OCI-LY3 (cell line): ENCODE measurements at regions not wholly inside any gene's neighbourhood (a gene's known extent, or its start where the extent isn't known, plus 50 kb on each side); places are given as distances from the start of the nearest gene placed in this dataset.

Experiments
- H2AFZ ChIP-seq: fragments of 200-600, 300-600 bp; shearing (Covaris generic); 2 replicates; pipeline ENCODE4 v1.6.0; 2014; ENCODE audit warnings: antibody characterized with exemption, low read depth, low read length
- H3K27ac ChIP-seq: fragments of 200-600, 300-600 bp; sonication (generic); 2 replicates; pipeline ENCODE4 v1.5.1; 2014; ENCODE audit warnings: mild to moderate bottlenecking, low read length, moderate library complexity, mixed read lengths
- H3K27me3 ChIP-seq: fragments of 200-600, 300-600 bp; sonication (generic); 2 replicates; pipeline ENCODE4 v1.6.1; 2014; ENCODE audit warnings: low read depth, low read length, mixed read lengths
- H3K36me3 ChIP-seq: fragments of 200-600, 300-600 bp; sonication (generic); replicated peaks from 2 replicates; pipeline ENCODE3; 2014; ENCODE audit warnings: low read depth, low read length, mixed read lengths
- H3K4me1 ChIP-seq: fragments of 300-600, 200-600 bp; sonication (generic); 2 replicates; pipeline ENCODE4 v1.6.1; 2014; ENCODE audit warnings: low read length, mixed read lengths
- H3K4me2 ChIP-seq: fragments of 200-600, 300-600 bp; sonication (generic); 2 replicates; pipeline ENCODE4 v1.6.1; 2014; ENCODE audit warnings: low read length, mixed read lengths
- H3K4me3 ChIP-seq: fragments of 300-600, 200-600 bp; sonication (generic); 2 replicates; pipeline ENCODE4 v1.5.1; 2014; ENCODE audit warnings: antibody characterized with exemption, mild to moderate bottlenecking, low read length, moderate library complexity
- H3K79me2 ChIP-seq: fragments of 300-600, 200-600 bp; shearing (Covaris generic); 2 replicates; pipeline ENCODE4 v1.6.1; 2014; ENCODE audit warnings: mild to moderate bottlenecking, low read length, mixed read lengths
- H3K9ac ChIP-seq: fragments of 300-600, 200-600 bp; shearing (Covaris generic); 2 replicates; pipeline ENCODE4 v1.6.0; 2014; ENCODE audit warnings: mild to moderate bottlenecking, low read length, moderate library complexity
- H3K9me3 ChIP-seq: fragments of 200-600, 300-600 bp; shearing (Covaris generic); 2 replicates; pipeline ENCODE4 v1.6.1; 2014; ENCODE audit warnings: low read length, mixed read lengths; ENCODE audit not compliant: insufficient read depth
- H4K20me1 ChIP-seq: fragments of 200-600, 300-600 bp; sonication (generic); 2 replicates; pipeline ENCODE4 v1.6.1; 2016; ENCODE audit warnings: low read length, mixed read lengths; ENCODE audit not compliant: insufficient read depth
- EZH2phosphoT487 ChIP-seq: fragments of 200-600 bp; shearing (Covaris generic); IDR thresholded peaks from 2 replicates; pipeline ENCODE4 v1.6.1; 2018; ENCODE audit warnings: antibody characterized with exemption, mixed run types, low read depth
- TF ChIP-seq, protein P1 (sequence below): fragments of 200-600, 300-600 bp; sonication (generic); IDR thresholded peaks from 2 replicates; pipeline ENCODE4 v1.5.1; 2014; ENCODE audit warnings: antibody characterized with exemption, low read length, low read depth

GRCh38 chr5:12777342-12777741, 873.1 kb upstream of the CTNND2 start:
- Histone ChIP-seq H3K79me2 (no peaks in the 10 kb centered on the region), H4K20me1 (no peaks in the 10 kb centered on the region), H3K4me2 (no peak overlapping the region), H3K36me3 (no peaks in the 10 kb centered on the region), H3K4me1 (no peaks in the 10 kb centered on the region), H2AFZ (no peak overlapping the region), H3K27me3 (no peaks in the 10 kb centered on the region), H3K9ac (no peak overlapping the region), H3K27ac (no peak overlapping the region), H3K9me3 (no peaks in the 10 kb centered on the region), H3K4me3 (no peak overlapping the region)
- TF ChIP-seq, protein P1, sequence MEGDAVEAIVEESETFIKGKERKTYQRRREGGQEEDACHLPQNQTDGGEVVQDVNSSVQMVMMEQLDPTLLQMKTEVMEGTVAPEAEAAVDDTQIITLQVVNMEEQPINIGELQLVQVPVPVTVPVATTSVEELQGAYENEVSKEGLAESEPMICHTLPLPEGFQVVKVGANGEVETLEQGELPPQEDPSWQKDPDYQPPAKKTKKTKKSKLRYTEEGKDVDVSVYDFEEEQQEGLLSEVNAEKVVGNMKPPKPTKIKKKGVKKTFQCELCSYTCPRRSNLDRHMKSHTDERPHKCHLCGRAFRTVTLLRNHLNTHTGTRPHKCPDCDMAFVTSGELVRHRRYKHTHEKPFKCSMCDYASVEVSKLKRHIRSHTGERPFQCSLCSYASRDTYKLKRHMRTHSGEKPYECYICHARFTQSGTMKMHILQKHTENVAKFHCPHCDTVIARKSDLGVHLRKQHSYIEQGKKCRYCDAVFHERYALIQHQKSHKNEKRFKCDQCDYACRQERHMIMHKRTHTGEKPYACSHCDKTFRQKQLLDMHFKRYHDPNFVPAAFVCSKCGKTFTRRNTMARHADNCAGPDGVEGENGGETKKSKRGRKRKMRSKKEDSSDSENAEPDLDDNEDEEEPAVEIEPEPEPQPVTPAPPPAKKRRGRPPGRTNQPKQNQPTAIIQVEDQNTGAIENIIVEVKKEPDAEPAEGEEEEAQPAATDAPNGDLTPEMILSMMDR: no peak
- TF ChIP-seq EZH2phosphoT487: no peak

DNA sequence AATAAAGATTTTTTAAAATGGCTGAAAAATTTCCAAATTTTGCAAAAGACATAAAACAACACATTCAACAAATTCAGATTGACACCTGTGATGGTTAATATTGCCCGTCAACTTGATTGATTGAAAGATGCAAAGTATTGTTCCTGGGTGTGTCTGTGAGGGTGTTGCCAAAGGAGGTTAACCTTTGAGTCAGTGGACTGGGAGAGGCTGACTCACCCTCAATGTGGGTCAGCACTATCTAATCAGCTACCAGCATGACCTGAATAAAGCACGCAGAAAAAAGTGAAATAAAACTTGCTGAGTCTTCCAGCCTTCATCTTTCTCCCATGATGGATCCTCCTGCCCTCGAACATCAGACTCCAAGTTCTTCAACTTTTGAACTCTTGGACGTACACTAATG, 868.0 kb upstream of the CTNND2 start:
- no peak overlapping the region for H3K4me3 ChIP-seq
- no peaks in the 10 kb centered on the region for H3K79me2 ChIP-seq
- no peak overlapping the region for H2AFZ ChIP-seq
- no peaks in the 10 kb centered on the region for H3K36me3 ChIP-seq
- no peak overlapping the region for H3K4me2 ChIP-seq
- no peaks in the 10 kb centered on the region for H3K9me3 ChIP-seq
- H4K20me1 ChIP-seq: no peaks in the 10 kb centered on the region
- H3K27ac ChIP-seq: no peak overlapping the region
- no peaks in the 10 kb centered on the region for H3K27me3 ChIP-seq
- H3K9ac ChIP-seq: no peak overlapping the region
- TF ChIP-seq EZH2phosphoT487: no peak
- TF ChIP-seq, protein P1: no peak
- H3K4me1 ChIP-seq: no peaks in the 10 kb centered on the region

GRCh38 chr5:12759377-12759776, 855.1 kb upstream of the CTNND2 start:
- no peak for TF ChIP-seq EZH2phosphoT487
- TF ChIP-seq, protein P1: no peak
- H3K4me1 ChIP-seq: no peaks in the 10 kb centered on the region
- no peaks in the 10 kb centered on the region for H3K36me3 ChIP-seq
- no peaks in the 10 kb centered on the region for H3K27me3 ChIP-seq
- no peak overlapping the region for H3K4me2 ChIP-seq
- H4K20me1 ChIP-seq: no peaks in the 10 kb centered on the region
- no peak overlapping the region for H2AFZ ChIP-seq
- H3K4me3 ChIP-seq: no peak overlapping the region
- H3K27ac ChIP-seq: no peak overlapping the region
- no peak overlapping the region for H3K9ac ChIP-seq
- no peaks in the 10 kb centered on the region for H3K9me3 ChIP-seq
- H3K79me2 ChIP-seq: no peaks in the 10 kb centered on the region

GRCh38 chr5:12757035-12757434, 852.8 kb upstream of the CTNND2 start:
- Histone ChIP-seq H3K4me1 (no peaks in the 10 kb centered on the region), H3K4me3 (no peak overlapping the region), H3K9me3 (no peaks in the 10 kb centered on the region), H3K27ac (no peak overlapping the region), H3K36me3 (no peaks in the 10 kb centered on the region), H3K79me2 (no peaks in the 10 kb centered on the region), H3K4me2 (no peak overlapping the region), H4K20me1 (no peaks in the 10 kb centered on the region), H3K9ac (no peak overlapping the region), H2AFZ (no peak overlapping the region), H3K27me3 (no peaks in the 10 kb centered on the region)
- TF ChIP-seq, protein P1: no peak
- no peak for TF ChIP-seq EZH2phosphoT487
